GM13977 (cell line): ENCODE measurements at regions not wholly inside any gene's neighbourhood (a gene's known extent, or its start where the extent isn't known, plus 50 kb on each side); places are given as distances from the start of the nearest gene placed in this dataset.

Experiments
- DNase-seq: peaks from one replicate; pipeline ENCODE4 v3.0.0; 2012; ENCODE audit warnings: low spot score
- CTCF ChIP-seq: IDR thresholded peaks from 2 replicates; pipeline ENCODE4 v1.5.1; 2012; ENCODE audit warnings: mild to moderate bottlenecking, control low read depth; ENCODE audit not compliant: insufficient read depth; ENCODE audit errors: extremely low read depth, missing control alignments
- in situ Hi-C: fragments of 300-500 bp; cut with MboI; formaldehyde crosslinking; loops from one replicate; pipeline ENCODE4 v1.12.0; 2022; ENCODE audit warnings: low sequenced_read_pairs, low pct_unique_long_range_greater_than_20kb, mixed read lengths, inconsistent platforms; ENCODE audit not compliant: unreplicated experiment

- TF ChIP-seq CTCF: no peak
- DNase-seq: no peak
- in situ Hi-C loops: no loop called here
Measured at GRCh38 chr18:51857989-51858388, 482.0 kb upstream of the DCC start.

GRCh38 chr18:51861046-51861445, 479.0 kb upstream of the DCC start:
- no peak for TF ChIP-seq CTCF
- in situ Hi-C loops: no loop called here
- DNase-seq: no peak

GRCh38 chr18:51862051-51862715, 477.8 kb upstream of the DCC start:
- in situ Hi-C loops: no loop called here
- no peak for DNase-seq
- TF ChIP-seq CTCF: no peak

GRCh38 chr18:51864219-51864965, 475.6 kb upstream of the DCC start:
- in situ Hi-C loops: no loop called here
- no peak for DNase-seq
- TF ChIP-seq CTCF: no peak

GRCh38 chr18:51865538-51865937, 474.5 kb upstream of the DCC start:
- DNase-seq: no peak
- no peak for TF ChIP-seq CTCF
- in situ Hi-C loops: no loop called here

- in situ Hi-C loops: no loop called here
- TF ChIP-seq CTCF: no peak
- DNase-seq: peak; percentile 30
Measured at GRCh38 chr18:51867767-51868166, 472.2 kb upstream of the DCC start.

- in situ Hi-C loops: no loop called here
- TF ChIP-seq CTCF: no peak
- DNase-seq: no peak
Measured at GRCh38 chr18:51878724-51879123, 461.3 kb upstream of the DCC start.
